ENCODE measurements at regions not wholly inside any gene's neighbourhood (a gene's known extent, or its start where the extent isn't known, plus 50 kb on each side); places are given as distances from the start of the nearest gene placed in this dataset.

GRCh38 chrX:39705290-39705689 lies 392.5 kb downstream of the BCOR start:
- no peak for DNase-seq (ENCODE audit: low read depth in 2 of 2)

GRCh38 chrX:39709364-39709763 lies 388.4 kb downstream of the BCOR start:
- DNase-seq (ENCODE audit: low read depth in 2 of 2), result no peak

GRCh38 chrX:39709812-39710211 lies 387.9 kb downstream of the BCOR start:
- no peak for DNase-seq (ENCODE audit: low read depth in 2 of 2)

GRCh38 chrX:39710776-39711175 lies 387.0 kb downstream of the BCOR start:
- DNase-seq (ENCODE audit: low read depth in 2 of 2), result no peak

- DNase-seq (ENCODE audit: low read depth in 2 of 2), result no peak
Observed at GRCh38 chrX:39714471-39714870, 383.3 kb downstream of the BCOR start.

GRCh38 chrX:39716401-39716800 lies 381.4 kb downstream of the BCOR start:
- DNase-seq (ENCODE audit: low read depth in 2 of 2), result no peak

GRCh38 chrX:39716802-39717540 lies 380.8 kb downstream of the BCOR start:
- DNase-seq (ENCODE audit: low read depth in 2 of 2), result no peak

- no peak for DNase-seq (ENCODE audit: low read depth in 2 of 2)
Observed at GRCh38 chrX:39718981-39719380, 378.8 kb downstream of the BCOR start.

GRCh38 chrX:39720945-39721344 lies 376.8 kb downstream of the BCOR start:
- no peak for DNase-seq (ENCODE audit: low read depth in 2 of 2)

GRCh38 chrX:39721566-39722279 lies 376.0 kb downstream of the BCOR start:
- DNase-seq (ENCODE audit: low read depth in 2 of 2), result no peak

- DNase-seq (ENCODE audit: low read depth in 2 of 2), result no peak
Observed at GRCh38 chrX:39724544-39724943, 373.2 kb downstream of the BCOR start.

GRCh38 chrX:39725114-39725513 lies 372.6 kb downstream of the BCOR start:
- DNase-seq (ENCODE audit: low read depth in 2 of 2), result no peak

- no peak for DNase-seq (ENCODE audit: low read depth in 2 of 2)
Observed at GRCh38 chrX:39725928-39726619, 371.7 kb downstream of the BCOR start.

GRCh38 chrX:39726771-39727170 lies 371.0 kb downstream of the BCOR start:
- no peak for DNase-seq (ENCODE audit: low read depth in 2 of 2)

- DNase-seq (ENCODE audit: low read depth in 2 of 2), result no peak
Observed at GRCh38 chrX:39728025-39728424, 369.7 kb downstream of the BCOR start.

GRCh38 chrX:39728852-39729598 lies 368.7 kb downstream of the BCOR start:
- no peak for DNase-seq (ENCODE audit: low read depth in 2 of 2)

GRCh38 chrX:39729981-39730661 lies 367.6 kb downstream of the BCOR start:
- no peak for DNase-seq (ENCODE audit: low read depth in 2 of 2)

GRCh38 chrX:39730662-39731329 lies 367.0 kb downstream of the BCOR start:
- DNase-seq (ENCODE audit: low read depth in 2 of 2), result peak; percentile 34 to 44

GRCh38 chrX:39731330-39731667 lies 366.5 kb downstream of the BCOR start:
- no peak for DNase-seq (ENCODE audit: low read depth in 2 of 2)

GRCh38 chrX:39731735-39732134 lies 366.0 kb downstream of the BCOR start:
- DNase-seq (ENCODE audit: low read depth in 2 of 2), result no peak

GRCh38 chrX:39733745-39734144 lies 364.0 kb downstream of the BCOR start:
- no peak for DNase-seq (ENCODE audit: low read depth in 2 of 2)

Measured in activated CD4-positive, alpha-beta T cell treated with anti-CD3 and anti-CD28 coated beads for 24 hours (primary cell).